Pancreas (tissue), 10 donors: ENCODE measurements at regions not wholly inside any gene's neighbourhood (a gene's known extent, or its start where the extent isn't known, plus 50 kb on each side); places are given as distances from the start of the nearest gene placed in this dataset.

Source experiments
- ATAC-seq, 4 donors: fragments of 200-7000 bp; cut with Tn5 transposase; one replicate each; pipeline versions ENCODE4 v1.8.0 to v1.9.1; 2020; ENCODE audit warnings: mild to moderate bottlenecking in 4 of 4, moderate library complexity in 4 of 4
- DNase-seq, 6 donors: peaks; one replicate each; pipeline ENCODE4 v3.0.0-alpha.2; 2020
- FAIRE-seq: peaks from 2 replicates; lab custom pipeline; 2012; peaks lifted over from hg19 to GRCh38; lab: Jason Lieb, UNC
- H3K27ac ChIP-seq, 4 donors: fragments of 200-600 bp; sonication (generic); 1 replicate in 3 of 4; 2 replicates in 1 of 4; pipeline versions ENCODE4 v1.5.0 to v1.8.0; 2020
- H3K27me3 ChIP-seq, 4 donors: fragments of 200-600 bp; one replicate each; pipeline ENCODE4 v1.8.0; 2021
- H3K36me3 ChIP-seq, 3 donors: fragments of 200-600 bp; sonication (generic) in 1 of 3; one replicate each; pipeline versions ENCODE4 v1.5.0 to v1.8.0; 2020 to 2021
- H3K4me1 ChIP-seq, 3 donors: fragments of 200-600 bp; one replicate each; pipeline ENCODE4 v1.8.0; 2021
- H3K4me3 ChIP-seq, 4 donors: fragments of 200-600 bp; sonication (generic) in 2 of 4; one replicate each; pipeline versions ENCODE4 v1.5.0 to v1.8.0; 2020 to 2021
- H3K9me3 ChIP-seq, 4 donors: fragments of 200-600 bp; one replicate each; pipeline ENCODE4 v1.8.0; 2021
- WGBS, 2 donors: extraction: QIAGEN DNeasy Blood & Tissue Kit; methylation state at CpG; one replicate each; pipeline ENCODE4 v1.1.7; 2013; 5-methylcytosine and 5-hydroxymethylcytosine counted together
- intact Hi-C, 3 donors: fragments of 100-400 bp; cut with DNase I; formaldehyde crosslinking; loops; one replicate each; pipeline versions ENCODE4 v1.11.1 to v1.14.2; 2022
- TF ChIP-seq, protein P1 (sequence below), 4 donors: fragments of 200-600 bp; sonication (generic) in 3 of 4; IDR thresholded peaks; one replicate each; pipeline versions ENCODE4 v1.5.0 to v1.8.0; 2021; ENCODE audit warnings: antibody characterized with exemption in 4 of 4
- donor health status: healthy with polysubstance abuse.
- donor health status: DM: no; HTN: no; CAD: no; lungs with moderate emphysema.
- donor health status: DM: no; HTN: no; CAD: no.
- donor health status: control.
- donor health status: control.
- donor health status: Bipolar disorder and iron deficiency.
- donor health status: DM: yes; HTN: yes; CAD: no.
- donor health status: DM: no; HTN: no; CAD: no.
- donor health status: DM: no; HTN: no; CAD: no.
- donor health status: DM: yes; HTN: yes; CAD: no.

DNA sequence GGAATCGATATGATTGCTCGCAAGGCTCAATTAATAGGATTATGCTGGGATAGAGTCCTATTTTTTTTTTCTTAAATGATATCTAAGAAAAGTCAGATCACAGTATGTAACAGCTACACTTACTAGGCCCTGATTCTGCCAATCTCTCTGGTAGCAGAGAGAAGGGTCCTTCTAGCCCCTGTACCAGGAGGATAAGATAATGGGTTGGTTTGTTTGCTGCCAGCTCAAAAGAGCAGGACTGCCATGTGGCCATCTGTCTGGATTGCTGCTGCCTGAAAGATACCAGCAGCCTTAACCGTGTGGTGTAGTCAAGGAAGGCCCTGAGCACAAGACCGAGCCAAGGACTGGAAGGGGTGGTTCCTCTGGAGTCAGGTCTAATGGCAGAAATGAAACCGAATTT is 236.4 kb downstream of the KLF13 start:
- Histone ChIP-seq H3K9me3 (no peaks in the 10 kb centered on the region), H3K27ac (no peak overlapping the region), H3K36me3 (no peaks in the 10 kb centered on the region), H3K27me3 (no peaks in the 10 kb centered on the region), H3K4me3 (no peak overlapping the region), H3K4me1 (no peaks in the 10 kb centered on the region)
- no peak for DNase-seq
- 87 to 89% methylated on average over 5 of the region's 5 CpGs for WGBS, 2 donors
- intact Hi-C loops, result no loop called here
- TF ChIP-seq, protein P1, sequence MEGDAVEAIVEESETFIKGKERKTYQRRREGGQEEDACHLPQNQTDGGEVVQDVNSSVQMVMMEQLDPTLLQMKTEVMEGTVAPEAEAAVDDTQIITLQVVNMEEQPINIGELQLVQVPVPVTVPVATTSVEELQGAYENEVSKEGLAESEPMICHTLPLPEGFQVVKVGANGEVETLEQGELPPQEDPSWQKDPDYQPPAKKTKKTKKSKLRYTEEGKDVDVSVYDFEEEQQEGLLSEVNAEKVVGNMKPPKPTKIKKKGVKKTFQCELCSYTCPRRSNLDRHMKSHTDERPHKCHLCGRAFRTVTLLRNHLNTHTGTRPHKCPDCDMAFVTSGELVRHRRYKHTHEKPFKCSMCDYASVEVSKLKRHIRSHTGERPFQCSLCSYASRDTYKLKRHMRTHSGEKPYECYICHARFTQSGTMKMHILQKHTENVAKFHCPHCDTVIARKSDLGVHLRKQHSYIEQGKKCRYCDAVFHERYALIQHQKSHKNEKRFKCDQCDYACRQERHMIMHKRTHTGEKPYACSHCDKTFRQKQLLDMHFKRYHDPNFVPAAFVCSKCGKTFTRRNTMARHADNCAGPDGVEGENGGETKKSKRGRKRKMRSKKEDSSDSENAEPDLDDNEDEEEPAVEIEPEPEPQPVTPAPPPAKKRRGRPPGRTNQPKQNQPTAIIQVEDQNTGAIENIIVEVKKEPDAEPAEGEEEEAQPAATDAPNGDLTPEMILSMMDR (IDR thresholded peaks at IDR 0.05), result no peak
- ATAC-seq, result no peak
- no peak for FAIRE-seq

DNA sequence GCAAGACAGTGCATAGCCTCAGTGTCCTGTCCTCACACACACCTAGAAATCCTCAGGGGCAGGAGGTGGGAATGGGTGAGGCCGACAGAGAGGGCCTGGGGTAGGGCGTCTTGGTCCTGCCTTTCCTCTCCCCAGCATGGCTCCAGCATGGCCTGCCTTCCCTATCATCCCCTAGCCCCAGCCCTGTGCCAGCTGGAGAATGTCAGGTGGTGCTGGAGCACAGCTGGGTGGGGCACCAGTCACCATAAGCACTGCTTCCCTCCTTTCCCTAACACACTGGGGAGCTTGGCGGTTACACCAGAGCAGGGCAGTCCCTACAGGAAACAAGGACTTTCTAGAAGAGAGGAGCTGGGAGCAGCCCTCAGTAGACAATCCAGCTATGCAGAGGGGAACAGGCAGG is 236.8 kb downstream of the KLF13 start:
- no peak overlapping the region for H3K4me3 ChIP-seq
- no peaks in the 10 kb centered on the region for H3K4me1 ChIP-seq
- no peaks in the 10 kb centered on the region for H3K9me3 ChIP-seq
- 86 to 94% methylated on average over 2 to 3 of the region's 3 CpGs for WGBS, 2 donors
- intact Hi-C loops, result no loop called here
- TF ChIP-seq, protein P1 (IDR thresholded peaks at IDR 0.05), result no peak
- no peaks in the 10 kb centered on the region for H3K36me3 ChIP-seq
- no peak for FAIRE-seq
- DNase-seq, result no peak
- no peak for ATAC-seq
- no peak overlapping the region for H3K27ac ChIP-seq
- no peaks in the 10 kb centered on the region for H3K27me3 ChIP-seq

DNA sequence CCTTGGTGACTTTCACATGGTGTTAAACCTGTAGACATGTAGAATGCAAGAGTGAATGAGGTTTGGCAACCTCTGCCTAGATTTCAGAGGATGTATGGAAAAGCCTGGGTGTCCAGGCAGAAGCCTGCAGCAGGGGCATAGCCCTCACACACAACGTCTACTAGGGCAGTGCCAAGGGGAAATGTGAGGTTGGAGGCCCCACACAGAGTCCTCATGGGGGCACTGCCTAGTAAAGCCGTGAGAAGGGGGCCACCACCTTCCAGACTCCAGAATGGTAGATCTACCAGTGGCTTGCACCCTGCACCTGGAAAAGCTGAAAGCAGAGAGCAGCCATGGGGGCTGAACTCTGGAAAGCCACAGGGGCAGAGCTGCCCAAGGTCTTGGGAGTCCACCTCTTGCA is 241.2 kb downstream of the KLF13 start:
- FAIRE-seq (no peak), DNase-seq (no peak), ATAC-seq (no peak)
- no peak overlapping the region for H3K27ac ChIP-seq
- H3K4me1 ChIP-seq, result no peaks in the 10 kb centered on the region
- H3K36me3 ChIP-seq, result no peaks in the 10 kb centered on the region
- TF ChIP-seq, protein P1 (IDR thresholded peaks at IDR 0.05), result no peak
- no peaks in the 10 kb centered on the region for H3K27me3 ChIP-seq
- H3K4me3 ChIP-seq, result no peak overlapping the region
- intact Hi-C loops, result no loop called here
- H3K9me3 ChIP-seq, result no peaks in the 10 kb centered on the region
- WGBS, 2 donors, result 89 to 95% methylated on average over 2 of the region's 2 CpGs

DNA sequence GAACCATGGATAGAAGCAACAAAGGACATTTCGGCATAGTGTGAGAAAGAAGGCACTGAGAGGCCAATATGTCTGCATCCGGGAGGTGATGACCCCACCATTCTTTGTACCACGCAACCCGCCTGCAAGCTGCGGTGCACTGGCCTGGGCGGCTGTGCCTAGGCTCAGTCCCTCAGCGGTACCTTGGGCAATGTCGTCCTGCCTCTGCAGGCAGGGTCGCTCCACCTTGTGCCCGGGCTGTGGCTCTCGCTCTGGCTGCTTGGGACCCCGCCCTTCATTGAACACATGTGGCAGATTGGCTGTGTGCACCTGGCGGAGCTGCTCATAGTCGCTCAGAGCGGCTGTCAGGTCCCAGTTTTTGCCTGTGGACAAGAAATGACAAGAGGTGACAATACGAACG is 243.2 kb downstream of the KLF13 start:
- intact Hi-C loops, result no loop called here
- Histone ChIP-seq H3K27ac (no peak overlapping the region), H3K36me3 (no peaks in the 10 kb centered on the region), H3K4me1 (no peaks in the 10 kb centered on the region), H3K27me3 (no peaks in the 10 kb centered on the region), H3K4me3 (no peak overlapping the region), H3K9me3 (no peaks in the 10 kb centered on the region)
- WGBS, 2 donors, result 94 to 97% methylated on average over 17 of the region's 17 CpGs
- TF ChIP-seq, protein P1 (IDR thresholded peaks at IDR 0.05), result no peak
- DNase-seq (no peak), ATAC-seq (no peak), FAIRE-seq (no peak)

DNA sequence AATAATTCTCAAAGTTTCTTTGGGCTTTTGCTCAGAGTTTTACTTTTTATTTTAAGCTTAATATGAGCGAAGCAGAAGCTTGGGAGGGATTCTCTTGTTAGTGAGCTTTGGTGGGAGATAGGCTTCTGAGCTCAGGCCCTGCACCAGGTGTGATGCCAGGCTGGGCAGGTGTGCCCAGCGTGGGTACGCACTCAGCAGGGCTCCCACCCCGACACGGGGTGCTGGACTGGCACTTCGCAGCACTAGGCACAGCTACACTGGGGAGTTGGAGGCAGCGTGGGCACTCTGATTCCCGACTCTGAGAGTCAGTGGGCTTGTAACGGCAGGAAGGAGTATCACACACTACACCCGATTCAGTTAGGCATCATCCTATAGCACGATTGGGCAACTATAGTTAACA is 244.0 kb downstream of the KLF13 start:
- H3K36me3 ChIP-seq, result no peaks in the 10 kb centered on the region
- ATAC-seq (no peak), FAIRE-seq (no peak), DNase-seq (no peak)
- no peaks in the 10 kb centered on the region for H3K27me3 ChIP-seq
- WGBS, 2 donors, result 89 to 91% methylated on average over 11 of the region's 11 CpGs
- TF ChIP-seq, protein P1 (IDR thresholded peaks at IDR 0.05), result no peak
- H3K4me3 ChIP-seq, result no peak overlapping the region
- H3K27ac ChIP-seq, result no peak overlapping the region
- H3K4me1 ChIP-seq, result no peaks in the 10 kb centered on the region
- intact Hi-C loops, result no loop called here
- H3K9me3 ChIP-seq, result no peaks in the 10 kb centered on the region
